ENCODE measurements at regions not wholly inside any gene's neighbourhood (a gene's known extent, or its start where the extent isn't known, plus 50 kb on each side); places are given as distances from the start of the nearest gene placed in this dataset.

- no peak for TF ChIP-seq CTCF (IDR thresholded peaks at IDR 0.05)
- no peak for TF ChIP-seq EP300 (IDR thresholded peaks at IDR 0.05)
- TF ChIP-seq POLR2A (IDR thresholded peaks at IDR 0.05) = no peak
Observed at GRCh38 chr16:22673421-22673831, 140.5 kb upstream of the HS3ST2 start.

All from upper lobe of left lung (tissue), 4 donors.